Forelimb muscle (tissue), 1 donor: ENCODE measurements at regions not wholly inside any gene's neighbourhood (a gene's known extent, or its start where the extent isn't known, plus 50 kb on each side); places are given as distances from the start of the nearest gene placed in this dataset.
"Not testable (repeated sequence)": the region's sequence is repeated elsewhere in the genome, so short reads cannot be mapped to it uniquely, and the experiment has no call there.

Source experiments
- DNase-seq: peaks from one replicate; pipeline ENCODE4 v3.0.0-alpha.2; 2013; ENCODE audit warnings: low read depth

GRCh38 chr3:194061421-194062030 lies 74.4 kb upstream of the HES1 start:
- no peak for DNase-seq

- DNase-seq, result no peak
Observed at GRCh38 chr3:194062830-194063229, 73.1 kb upstream of the HES1 start.

- no peak for DNase-seq
Observed at GRCh38 chr3:194064380-194065332, 71.3 kb upstream of the HES1 start.

DNA sequence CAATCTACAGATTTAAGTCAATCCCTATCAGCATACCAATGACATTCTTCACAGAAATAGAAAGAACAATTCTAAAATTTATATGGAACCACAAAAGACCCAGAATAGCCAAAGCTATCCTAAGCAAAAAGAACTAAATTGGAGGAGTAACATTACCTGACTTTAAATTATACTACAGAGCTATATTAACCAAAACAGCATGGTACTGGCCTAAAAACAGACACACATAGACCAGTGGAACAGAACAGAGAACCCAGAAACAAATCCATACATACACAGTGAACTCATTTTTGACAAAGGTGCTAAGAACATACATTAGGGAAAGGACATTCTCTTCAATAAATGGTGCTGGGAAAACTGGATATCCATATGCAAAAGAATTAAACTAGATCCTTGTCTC lies 68.6 kb upstream of the HES1 start:
- not testable (repeated sequence) for DNase-seq

GRCh38 chr3:194067949-194068362 lies 68.0 kb upstream of the HES1 start:
- no peak for DNase-seq

DNA sequence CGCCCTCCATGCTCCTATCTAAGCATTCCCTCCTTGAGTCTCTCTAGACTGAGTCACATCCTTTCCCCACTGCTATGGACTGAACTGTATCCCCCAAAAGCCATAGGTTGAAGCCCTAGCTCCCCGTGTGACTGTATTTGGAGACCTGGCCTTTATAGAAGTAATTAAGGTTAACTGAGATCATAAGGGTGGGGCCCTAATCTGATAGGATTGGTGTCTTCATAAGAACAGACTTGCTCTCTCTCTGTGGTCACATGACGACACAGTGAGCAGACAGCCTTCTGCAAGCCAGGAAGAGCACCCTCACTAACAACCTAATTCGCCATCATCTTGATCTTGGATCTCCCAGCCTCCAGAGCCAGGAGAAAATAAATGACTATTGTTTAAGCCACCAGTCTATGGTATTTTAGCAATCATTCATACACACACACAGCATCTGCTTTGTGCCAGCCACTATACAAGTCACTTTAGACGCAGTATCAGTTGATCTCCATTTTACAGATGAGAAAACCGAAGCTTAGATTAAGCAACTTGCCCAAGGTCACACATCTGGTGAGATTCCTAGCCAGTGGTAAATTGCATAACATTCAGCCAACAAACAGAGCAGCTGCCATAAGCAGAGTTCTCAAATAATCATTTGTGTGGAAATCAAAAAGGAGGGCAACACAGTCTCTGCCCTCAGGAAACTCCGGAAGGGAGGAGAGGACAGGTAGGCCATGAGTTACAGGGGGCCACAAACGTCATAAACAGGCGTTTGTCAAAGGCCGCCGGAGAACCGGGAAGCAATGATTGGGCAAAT lies 66.3 kb upstream of the HES1 start:
- DNase-seq, result no peak

GRCh38 chr3:194070220-194070633 lies 65.7 kb upstream of the HES1 start:
- no peak for DNase-seq

GRCh38 chr3:194070634-194071409 lies 65.1 kb upstream of the HES1 start:
- no peak for DNase-seq

GRCh38 chr3:194072097-194072428 lies 63.9 kb upstream of the HES1 start:
- DNase-seq, result no peak

DNA sequence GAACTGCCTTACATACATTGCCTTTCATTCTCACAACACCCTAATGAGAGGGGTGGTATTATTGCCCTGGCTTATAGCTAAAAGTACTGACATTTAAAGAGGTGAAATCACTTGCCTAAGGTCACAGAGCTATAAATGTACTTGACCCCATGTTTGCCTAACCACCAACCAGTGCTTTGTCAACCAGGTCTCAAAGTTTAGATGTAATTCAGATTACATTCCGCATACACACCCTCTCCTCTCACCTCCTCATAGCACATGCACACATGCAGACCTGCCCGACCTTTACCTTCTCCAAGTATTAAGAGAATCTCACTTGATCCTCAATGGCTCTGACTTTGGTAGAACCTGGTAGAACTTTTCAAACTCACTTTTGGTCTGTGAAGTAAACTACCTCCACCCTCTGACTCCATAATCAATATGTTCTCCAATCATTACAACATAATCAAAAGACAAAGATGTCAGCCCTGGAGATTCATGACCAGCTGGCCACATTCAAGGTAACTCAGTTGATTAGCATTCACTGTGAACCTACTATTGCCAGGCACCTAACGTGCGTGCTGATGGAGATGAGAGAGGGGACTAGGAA lies 63.2 kb upstream of the HES1 start:
- DNase-seq, result no peak

DNA sequence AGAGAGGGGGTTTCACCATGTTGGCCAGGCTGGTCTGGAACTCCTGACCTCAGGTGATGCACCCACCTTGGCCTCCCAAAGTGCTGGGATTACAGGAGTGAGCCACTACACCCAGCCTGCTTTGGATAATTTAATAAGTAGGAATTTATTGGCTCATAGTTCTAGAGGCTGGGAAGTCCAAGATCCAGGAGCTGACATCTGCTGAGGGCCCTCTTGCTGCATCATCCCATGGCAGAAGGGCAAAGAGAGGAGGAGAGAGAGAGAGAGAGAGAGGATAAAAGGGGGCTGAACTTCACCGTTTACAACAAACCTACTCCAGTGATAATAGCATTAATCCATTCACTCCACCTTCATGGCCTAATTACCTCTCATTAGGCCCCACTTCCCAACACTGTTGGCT lies 62.0 kb upstream of the HES1 start:
- no peak for DNase-seq

DNA sequence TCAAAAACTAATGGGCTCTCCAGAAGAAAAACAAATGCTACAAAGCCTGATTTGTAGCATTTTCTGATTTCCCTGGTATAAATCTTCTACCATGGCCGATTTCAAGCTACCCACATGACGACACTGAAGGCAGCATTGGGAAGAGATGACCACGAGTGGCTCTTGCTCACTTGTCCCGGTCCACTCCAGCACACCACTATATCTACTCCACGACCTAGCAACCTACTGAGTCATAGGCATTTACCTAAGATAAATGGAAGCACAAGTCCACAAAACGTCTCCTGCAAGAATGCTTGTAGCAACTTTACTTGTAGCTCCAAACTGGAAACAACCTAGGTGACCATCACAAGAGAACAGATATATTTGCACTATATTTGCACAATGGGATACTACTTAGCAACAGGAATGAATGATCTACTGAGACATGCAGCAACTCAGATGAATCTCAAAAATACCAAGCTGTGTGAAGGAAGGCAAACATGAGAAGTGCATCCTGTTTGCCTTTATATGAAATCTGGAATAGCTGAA lies 60.8 kb upstream of the HES1 start:
- DNase-seq, result no peak

- DNase-seq, result no peak
Observed at GRCh38 chr3:194075802-194076460, 60.0 kb upstream of the HES1 start.

DNA sequence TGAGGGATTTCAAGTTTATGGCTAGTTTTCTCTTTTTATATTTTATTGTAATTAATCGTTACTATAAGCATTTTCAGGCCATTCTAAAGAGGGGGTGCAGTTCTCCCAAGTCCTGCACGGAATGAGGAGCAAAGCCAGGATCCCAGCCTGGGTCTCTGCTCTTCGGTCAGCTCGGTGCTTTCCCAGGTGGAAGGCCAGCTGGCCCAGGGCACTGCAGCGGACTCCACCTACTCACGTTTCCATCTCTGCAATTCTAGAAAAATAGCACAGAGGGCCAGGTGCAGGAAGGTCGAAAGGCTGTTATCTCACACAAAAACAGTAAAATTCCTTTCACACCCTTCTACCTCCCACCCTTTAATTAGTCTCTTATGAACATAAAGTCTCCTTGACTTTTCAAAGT lies 59.5 kb upstream of the HES1 start:
- no peak for DNase-seq

GRCh38 chr3:194077602-194078001 lies 58.3 kb upstream of the HES1 start:
- DNase-seq, result no peak

- no peak for DNase-seq
Observed at GRCh38 chr3:194078045-194078821, 57.7 kb upstream of the HES1 start.

GRCh38 chr3:194079702-194080172 lies 56.2 kb upstream of the HES1 start:
- DNase-seq, result no peak

- DNase-seq, result no peak
Observed at GRCh38 chr3:194080436-194080835, 55.5 kb upstream of the HES1 start.
